SK-N-MC (cell line): ENCODE measurements at regions not wholly inside any gene's neighbourhood (a gene's known extent, or its start where the extent isn't known, plus 50 kb on each side); places are given as distances from the start of the nearest gene placed in this dataset.

ENCODE experiments used
- EZH2 ChIP-seq: fragments of 200-600 bp; sonication (generic); IDR thresholded peaks from one replicate; pipeline ENCODE4 v1.6.1; 2017; ENCODE audit warnings: antibody characterized with exemption
- FOXP2 ChIP-seq: optimal IDR thresholded peaks from 2 replicates; pipeline ENCODE3; 2011; ENCODE audit warnings: mild to moderate bottlenecking, moderate library complexity; ENCODE audit not compliant: insufficient read depth; ENCODE audit errors: extremely low read length, control extremely low read depth

DNA sequence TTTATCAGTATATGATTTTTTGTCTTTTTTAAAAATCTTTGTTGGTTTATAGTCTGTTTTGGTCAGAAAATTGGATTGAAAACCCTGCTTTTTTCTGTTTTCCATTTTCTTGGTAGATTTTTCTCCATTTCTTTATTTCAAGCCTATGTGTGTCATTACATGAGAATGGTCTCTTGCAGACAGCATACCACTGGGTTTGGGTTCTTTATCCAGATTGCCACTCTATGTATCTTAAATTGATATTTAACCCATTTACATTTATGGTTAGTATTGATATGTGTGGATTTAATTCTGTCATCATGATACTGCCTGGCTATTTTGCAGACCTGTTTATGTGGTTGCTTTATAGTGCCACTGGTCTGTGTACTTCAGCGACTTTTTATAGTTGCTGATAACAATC, 239.9 kb upstream of the NDST4 start:
- TF ChIP-seq EZH2 (no peak), FOXP2 (no peak)
